HG03439 (cell line): ENCODE measurements at regions not wholly inside any gene's neighbourhood (a gene's known extent, or its start where the extent isn't known, plus 50 kb on each side); places are given as distances from the start of the nearest gene placed in this dataset.

Source experiments
- ATAC-seq: cut with Tn5 transposase; IDR thresholded peaks from one replicate; pipeline ENCODE4 v1.9.1; 2021; ENCODE audit warnings: mild to moderate bottlenecking, moderate library complexity; ENCODE audit not compliant: unreplicated experiment

- ATAC-seq, result no peak
Observed at GRCh38 chr7:106166651-106167342, 54.7 kb upstream of the SYPL1 start.

- ATAC-seq, result no peak
Observed at GRCh38 chr7:106165337-106165736, 53.2 kb upstream of the SYPL1 start.

DNA sequence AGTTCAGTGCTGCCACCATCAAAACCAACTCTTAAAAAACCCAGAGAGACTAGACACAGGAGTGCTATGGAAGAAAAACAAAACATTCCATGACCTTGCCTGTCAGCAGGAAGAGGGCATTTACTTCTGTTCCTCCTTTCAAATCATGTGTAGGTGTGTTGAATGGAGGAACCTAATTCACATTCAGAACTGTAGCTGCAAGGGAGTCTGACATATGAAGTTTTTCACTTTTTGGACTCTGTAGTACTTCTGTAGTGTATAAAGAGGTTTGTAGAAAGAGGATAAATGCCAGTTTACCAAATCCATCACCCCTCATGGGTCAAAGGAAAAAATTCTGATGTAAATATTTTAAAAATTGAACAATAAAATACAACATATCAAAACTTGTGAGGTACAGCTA, 51.1 kb upstream of the SYPL1 start:
- no peak for ATAC-seq
